ENCODE measurements at regions not wholly inside any gene's neighbourhood (a gene's known extent, or its start where the extent isn't known, plus 50 kb on each side); places are given as distances from the start of the nearest gene placed in this dataset.

DNA sequence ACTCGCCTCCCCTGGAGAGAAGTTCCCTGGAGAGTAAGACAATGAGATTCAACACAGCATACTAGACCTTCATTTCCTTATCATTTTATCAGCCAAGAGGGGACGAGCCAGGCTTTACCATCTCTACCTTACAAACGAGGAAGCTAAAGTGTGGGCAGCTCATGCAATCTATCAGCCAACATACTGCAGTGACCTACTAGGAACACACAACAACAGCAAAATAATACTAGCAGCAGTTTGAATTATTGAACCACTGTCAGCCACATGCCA is 60.0 kb upstream of the TEX51 start:
- Histone ChIP-seq H3K4me1 (ENCODE audit: low read depth) (no peaks in the 10 kb centered on the region), H3K27me3 (no peaks in the 10 kb centered on the region)

DNA sequence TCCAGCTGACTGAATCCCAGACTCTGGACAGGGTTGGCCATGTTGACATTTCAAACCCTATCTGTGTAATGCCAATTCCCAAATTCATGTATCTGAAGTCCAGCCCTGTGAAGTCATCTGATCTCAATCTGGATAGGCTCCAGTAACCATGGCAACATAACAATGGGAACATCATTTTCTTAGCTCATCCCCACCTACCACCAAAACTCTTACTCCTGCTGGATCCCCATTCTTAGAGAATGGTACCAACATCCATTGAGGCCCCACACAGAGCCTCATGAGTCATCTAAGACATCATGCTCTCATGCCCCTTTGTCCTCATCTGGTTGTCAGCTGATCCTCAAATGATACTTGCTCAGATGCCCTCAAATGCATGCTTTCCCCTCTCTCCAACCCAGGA is 58.9 kb upstream of the TEX51 start:
- Histone ChIP-seq H3K4me3 (no peak overlapping the region), H3K27me3 (no peaks in the 10 kb centered on the region), H3K9me3 (ENCODE audit: low read depth) (no peaks in the 10 kb centered on the region), H3K4me1 (ENCODE audit: low read depth) (no peaks in the 10 kb centered on the region), H3K27ac (no peak overlapping the region), H3K36me3 (no peaks in the 10 kb centered on the region)
- TF ChIP-seq CTCF (IDR thresholded peaks at IDR 0.05; ENCODE audit: low read depth, low read length) = no peak
- DNase-seq (ENCODE audit: low read depth in 1 of 2, low spot score in 1 of 2) = peak in 1 of 2 donors; percentile 4

More for the DNA sequence above, 60.0 kb upstream of the TEX51 start:
- DNase-seq (ENCODE audit: low read depth in 1 of 2, low spot score in 1 of 2) = no peak
- Histone ChIP-seq H3K27ac (no peak overlapping the region), H3K36me3 (no peaks in the 10 kb centered on the region), H3K4me3 (no peak overlapping the region), H3K9me3 (ENCODE audit: low read depth) (no peaks in the 10 kb centered on the region)
- TF ChIP-seq CTCF (IDR thresholded peaks at IDR 0.05; ENCODE audit: low read depth, low read length) = no peak

DNA sequence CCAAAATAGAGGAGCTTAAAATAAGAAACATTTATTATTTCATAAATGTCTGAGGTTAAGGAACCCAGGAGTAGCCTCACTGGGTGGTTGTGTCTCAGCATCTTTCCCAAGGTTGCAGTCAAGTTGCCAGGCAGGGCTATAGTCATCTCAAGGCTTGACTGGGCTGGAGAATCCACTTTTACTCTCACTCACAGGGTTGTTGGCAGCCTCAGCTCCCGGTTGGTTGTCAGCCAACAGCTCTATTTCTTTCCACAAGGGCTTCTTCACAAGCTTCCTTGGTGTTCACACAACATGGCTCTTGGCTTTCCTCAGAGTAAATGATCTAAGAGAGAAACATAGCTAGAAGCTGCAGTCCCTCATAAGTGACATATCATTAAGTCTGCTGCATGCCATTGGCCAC is 55.6 kb upstream of the TEX51 start:
- Histone ChIP-seq H3K4me3 (no peak overlapping the region), H3K36me3 (no peaks in the 10 kb centered on the region), H3K27ac (no peak overlapping the region), H3K27me3 (no peaks in the 10 kb centered on the region), H3K4me1 (ENCODE audit: low read depth) (no peaks in the 10 kb centered on the region), H3K9me3 (ENCODE audit: low read depth) (no peaks in the 10 kb centered on the region)
- TF ChIP-seq CTCF (IDR thresholded peaks at IDR 0.05; ENCODE audit: low read depth, low read length) = no peak
- DNase-seq (ENCODE audit: low read depth in 1 of 2, low spot score in 1 of 2) = no peak

DNA sequence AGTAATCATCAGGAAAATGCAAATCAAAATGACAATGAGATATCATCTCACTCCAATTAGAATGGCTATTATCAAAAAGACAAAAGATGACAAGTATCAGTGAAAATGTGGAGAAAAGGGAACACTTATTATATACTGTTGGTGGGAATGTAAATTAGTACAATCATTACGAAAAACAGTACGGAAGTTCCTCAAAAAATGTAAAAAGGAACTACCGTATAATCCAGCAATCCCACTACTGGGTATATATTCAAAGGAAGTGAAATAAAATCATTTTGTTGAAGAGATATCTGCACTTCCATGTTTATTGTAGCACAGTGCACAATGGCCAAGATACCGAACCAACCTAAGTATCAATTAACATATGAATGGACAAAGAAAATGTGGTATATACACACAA is 52.4 kb upstream of the TEX51 start:
- Histone ChIP-seq H3K4me1 (ENCODE audit: low read depth) (no peaks in the 10 kb centered on the region), H3K9me3 (ENCODE audit: low read depth) (no peaks in the 10 kb centered on the region), H3K27me3 (no peaks in the 10 kb centered on the region), H3K4me3 (no peak overlapping the region), H3K36me3 (no peaks in the 10 kb centered on the region), H3K27ac (no peak overlapping the region)
- TF ChIP-seq CTCF (IDR thresholded peaks at IDR 0.05; ENCODE audit: low read depth, low read length) = no peak
- DNase-seq (ENCODE audit: low read depth in 1 of 2, low spot score in 1 of 2) = no peak

Measured in cardiac muscle cell (in vitro differentiated cells and primary cell).